ENCODE measurements at regions not wholly inside any gene's neighbourhood (a gene's known extent, or its start where the extent isn't known, plus 50 kb on each side); places are given as distances from the start of the nearest gene placed in this dataset.
A peak's percentile ranks its signal among the peaks of the same experiment; 100 is the strongest.
"Not testable (repeated sequence)": the region's sequence is repeated elsewhere in the genome, so short reads cannot be mapped to it uniquely, and the experiment has no call there.

DNA sequence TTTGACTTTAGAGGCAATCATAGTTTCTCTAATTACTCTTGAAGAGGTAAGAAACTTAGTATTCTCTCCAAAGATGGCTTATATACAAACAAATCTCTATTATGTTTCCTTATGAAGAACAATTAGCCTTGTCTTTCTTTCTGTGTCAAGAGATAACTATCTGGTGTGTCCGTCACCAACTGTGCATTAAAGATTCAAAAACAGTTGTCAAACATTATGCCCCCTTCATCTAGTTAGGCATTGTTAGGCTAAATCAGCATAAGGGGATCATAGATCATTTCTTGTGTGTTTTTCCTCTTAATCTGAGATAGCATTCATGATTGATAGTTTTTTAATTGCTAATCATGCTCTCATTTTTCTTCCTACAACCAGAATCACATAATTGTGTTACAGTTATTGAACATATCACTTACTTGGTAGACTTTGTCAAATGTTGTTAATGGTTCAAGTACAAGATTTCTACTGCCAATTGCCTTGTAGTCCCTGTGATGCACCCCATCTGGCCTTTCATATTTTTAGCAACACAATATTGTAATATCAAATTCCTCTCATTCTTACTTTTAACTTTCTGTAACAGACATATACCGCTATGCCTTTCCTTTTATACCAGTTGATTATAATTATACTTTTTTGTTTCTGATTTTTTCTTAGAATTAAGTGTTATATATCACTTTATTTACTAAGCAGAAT is 612.7 kb downstream of the SLITRK6 start:
- no peak for DNase-seq

DNA sequence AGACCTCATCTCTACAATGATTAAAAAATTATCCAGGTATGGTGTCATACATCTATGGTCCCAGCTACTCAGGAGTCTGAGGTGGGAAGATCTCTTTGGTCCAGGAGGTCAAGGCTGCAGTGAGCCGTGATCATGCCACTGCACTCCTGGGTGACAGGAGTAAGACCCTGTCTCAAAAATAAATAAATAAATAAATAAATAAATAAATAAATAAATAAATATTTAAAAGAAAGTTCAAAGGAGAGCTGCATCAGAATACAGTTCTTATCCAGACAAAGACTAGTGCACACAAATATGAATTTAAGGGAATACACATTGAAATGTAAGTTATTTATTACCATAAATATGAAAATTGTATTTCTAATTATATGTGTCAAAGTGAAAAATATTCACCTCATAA is 624.9 kb downstream of the SLITRK6 start:
- DNase-seq, result no peak

DNA sequence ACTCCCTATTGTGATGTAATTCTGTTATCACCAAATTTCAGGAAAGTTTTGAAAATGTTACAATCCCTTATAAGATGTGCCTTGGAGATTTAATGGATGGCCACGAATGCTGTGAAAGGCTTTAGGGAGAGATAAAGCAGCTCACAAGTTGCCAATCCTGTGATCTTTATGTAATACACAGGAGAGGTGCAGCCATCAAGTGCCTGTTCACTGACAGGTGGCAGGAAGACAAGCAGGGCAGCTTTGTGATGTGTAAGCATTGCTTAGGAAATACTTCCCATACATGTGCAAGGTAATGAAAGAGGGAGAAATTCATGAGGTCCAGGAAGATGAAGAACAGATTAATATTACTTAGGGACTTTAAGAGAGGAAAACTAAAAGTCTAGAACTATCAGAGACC is 628.8 kb downstream of the SLITRK6 start:
- peak; percentile 72 for DNase-seq

GRCh38 chr13:85166891-85167290 is 632.3 kb downstream of the SLITRK6 start:
- no peak for DNase-seq

GRCh38 chr13:85163063-85163462 is 636.2 kb downstream of the SLITRK6 start:
- no peak for DNase-seq

- DNase-seq, result peak; percentile 86
Observed at GRCh38 chr13:85148009-85148408, 651.2 kb downstream of the SLITRK6 start.

DNA sequence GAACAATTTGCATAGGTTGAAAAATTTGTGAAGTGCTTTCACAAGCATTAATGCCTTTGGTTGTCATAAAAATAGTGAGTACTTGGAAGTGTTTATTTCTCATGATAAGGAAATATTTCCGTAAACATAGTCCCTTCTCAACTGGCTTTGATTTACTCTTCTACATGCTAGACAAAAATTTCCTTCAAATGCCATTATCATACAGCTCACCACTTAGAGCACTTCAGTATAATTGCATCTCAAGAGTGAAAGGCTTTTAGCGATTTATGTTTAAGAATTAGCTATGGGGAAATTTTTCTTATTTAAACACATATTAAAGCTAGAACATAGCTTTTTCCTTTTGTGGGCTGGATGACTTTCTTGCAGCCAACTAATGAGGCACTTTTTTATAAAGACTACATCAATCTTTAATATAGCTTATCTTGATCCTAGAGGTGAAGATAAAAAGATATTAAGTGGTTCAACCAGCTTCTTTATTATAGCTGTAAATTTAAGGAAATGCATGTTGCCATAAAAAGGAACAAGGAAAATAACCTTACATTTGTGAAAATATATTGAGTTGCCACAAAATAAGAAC is 656.8 kb downstream of the SLITRK6 start:
- DNase-seq, result no peak

- DNase-seq, result no peak
Observed at GRCh38 chr13:85141401-85141800, 657.8 kb downstream of the SLITRK6 start.

DNA sequence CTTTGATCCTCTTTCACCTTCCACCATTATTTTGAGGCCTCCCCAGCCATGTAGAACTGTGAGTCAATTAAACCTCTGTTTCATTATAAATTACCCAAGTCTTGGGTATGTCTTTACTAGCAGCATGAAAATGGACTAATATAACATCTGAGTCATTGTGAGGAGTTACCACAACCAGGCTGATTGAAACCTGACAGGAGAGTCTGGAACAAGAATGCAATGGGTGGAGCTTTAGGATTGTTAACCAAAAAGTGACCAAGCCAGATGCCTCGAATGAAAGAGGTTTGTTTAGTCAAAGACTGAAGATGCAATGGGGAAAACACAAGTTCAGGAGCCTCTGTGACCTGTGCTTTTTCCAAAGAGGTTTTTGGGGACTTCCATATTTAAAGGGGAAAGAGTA is 659.0 kb downstream of the SLITRK6 start:
- DNase-seq, result no peak

DNA sequence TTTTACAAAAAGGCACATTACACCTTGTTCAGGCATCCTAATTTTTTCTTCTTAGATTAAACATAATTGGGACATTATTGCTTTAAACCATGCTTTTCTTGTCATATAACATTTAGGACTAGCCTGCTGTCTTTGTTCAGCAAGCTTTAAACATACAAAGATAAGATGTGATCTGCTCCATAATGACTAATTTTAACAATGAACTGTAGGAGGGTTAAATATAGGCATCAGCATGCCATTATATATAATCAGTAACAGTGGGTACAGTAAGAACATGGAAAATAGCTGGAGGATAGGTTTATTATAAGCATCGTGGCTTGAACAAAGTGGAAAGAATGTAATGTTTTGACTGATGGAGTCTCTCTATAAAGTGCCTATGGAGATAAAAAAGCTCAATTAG is 661.7 kb downstream of the SLITRK6 start:
- DNase-seq, result no peak

DNA sequence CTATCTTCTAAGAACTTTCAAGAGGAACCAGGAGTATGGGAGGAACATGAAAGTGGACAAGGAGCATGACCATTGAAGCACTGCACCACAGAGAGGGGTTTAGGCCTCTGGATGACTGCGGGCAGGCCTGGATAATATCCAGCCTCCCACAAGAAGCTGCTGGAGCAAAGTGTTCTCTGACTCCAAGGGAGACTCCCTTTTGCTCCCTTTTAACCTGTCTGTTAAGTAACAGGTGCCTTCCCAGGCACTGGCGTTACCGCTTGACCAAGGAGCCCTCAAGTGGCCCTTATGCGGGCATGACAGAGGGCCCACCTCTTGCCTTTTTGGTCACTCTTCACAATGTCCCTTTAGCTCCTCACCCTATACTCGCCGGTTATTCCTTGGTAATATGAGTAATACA is 666.2 kb downstream of the SLITRK6 start:
- no peak for DNase-seq

DNA sequence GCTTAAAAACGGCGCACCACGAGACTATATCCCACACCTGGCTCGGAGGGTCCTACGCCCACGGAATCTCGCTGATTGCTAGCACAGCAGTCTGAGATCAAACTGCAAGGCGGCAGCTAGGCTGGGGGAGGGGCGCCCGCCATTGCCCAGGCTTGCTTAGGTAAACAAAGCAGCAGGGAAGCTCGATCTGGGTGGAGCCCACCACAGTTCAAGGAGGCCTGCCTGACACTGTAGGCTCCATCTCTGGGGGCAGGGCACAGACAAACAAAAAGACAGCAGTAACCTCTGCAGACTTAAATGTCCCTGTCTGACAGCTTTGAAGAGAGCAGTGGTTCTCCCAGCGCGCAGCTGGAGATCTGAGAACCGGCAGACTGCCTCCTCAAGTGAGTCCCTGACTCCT is 675.7 kb downstream of the SLITRK6 start:
- not testable (repeated sequence) for DNase-seq

DNA sequence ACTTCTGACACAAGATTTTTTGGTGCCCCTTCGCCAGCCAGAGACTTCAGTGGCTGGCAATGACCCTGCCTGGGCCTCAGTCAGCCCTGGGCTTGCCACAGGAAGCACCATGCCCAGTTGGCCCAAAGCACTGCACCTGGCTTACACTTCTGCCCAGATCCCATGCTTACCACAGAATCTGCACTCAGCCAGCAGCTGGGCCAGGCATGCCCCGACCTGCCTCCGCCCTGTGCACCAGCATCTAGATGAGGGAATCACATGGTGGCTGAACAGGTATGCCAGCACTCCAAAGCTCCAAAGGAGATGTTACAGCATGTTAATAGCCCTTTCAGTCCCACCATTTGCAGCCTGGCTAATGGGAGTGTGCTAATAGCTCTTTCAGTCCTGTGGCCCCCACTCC is 690.9 kb downstream of the SLITRK6 start:
- peak; percentile 47 for DNase-seq

DNA sequence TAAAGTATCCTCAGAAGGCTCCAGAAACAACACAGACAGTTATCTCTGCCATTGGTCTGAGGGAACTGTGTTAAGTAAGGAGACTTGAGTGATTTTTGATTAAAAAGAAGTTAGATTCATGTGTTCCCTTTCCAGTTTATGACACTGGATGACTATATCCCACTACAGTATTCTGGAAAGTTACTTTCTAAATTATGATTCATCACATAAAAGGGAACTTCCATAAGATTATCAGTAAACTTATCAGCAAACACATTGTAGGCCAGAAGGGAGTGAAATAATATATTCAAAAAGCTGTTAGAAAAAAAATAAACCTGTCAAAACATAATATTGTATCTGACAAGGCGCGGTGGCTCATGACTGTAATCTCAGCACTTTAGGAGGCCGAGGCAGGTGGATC is 700.0 kb downstream of the SLITRK6 start:
- DNase-seq, result no peak

GRCh38 chr13:85095418-85096272 is 703.6 kb downstream of the SLITRK6 start:
- no peak for DNase-seq

GRCh38 chr13:85093808-85094207 is 705.4 kb downstream of the SLITRK6 start:
- DNase-seq, result no peak

GRCh38 chr13:85091631-85092234 is 707.5 kb downstream of the SLITRK6 start:
- DNase-seq, result no peak

GRCh38 chr13:85089186-85089585 is 710.0 kb downstream of the SLITRK6 start:
- no peak for DNase-seq

- no peak for DNase-seq
Observed at GRCh38 chr13:85080691-85081090, 718.5 kb downstream of the SLITRK6 start.

DNA sequence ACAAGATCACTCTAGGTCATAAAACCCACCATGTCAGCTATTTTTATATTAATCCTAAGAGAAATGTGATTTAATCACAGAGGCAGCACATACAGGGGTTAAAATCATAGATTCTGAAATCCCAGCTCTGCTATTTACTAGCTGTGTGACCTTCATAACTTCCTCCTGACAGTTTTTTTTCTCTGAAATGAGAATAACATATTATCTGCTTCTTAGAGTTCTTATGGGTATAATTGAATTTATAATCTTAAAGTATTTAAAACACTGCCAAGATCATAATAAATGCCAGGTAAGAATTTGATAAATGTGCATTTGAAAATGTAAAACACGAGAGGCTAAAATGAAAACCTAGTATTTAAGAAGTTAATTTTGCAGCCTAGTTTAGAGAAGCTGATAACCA is 722.9 kb downstream of the SLITRK6 start:
- DNase-seq, result no peak

DNA sequence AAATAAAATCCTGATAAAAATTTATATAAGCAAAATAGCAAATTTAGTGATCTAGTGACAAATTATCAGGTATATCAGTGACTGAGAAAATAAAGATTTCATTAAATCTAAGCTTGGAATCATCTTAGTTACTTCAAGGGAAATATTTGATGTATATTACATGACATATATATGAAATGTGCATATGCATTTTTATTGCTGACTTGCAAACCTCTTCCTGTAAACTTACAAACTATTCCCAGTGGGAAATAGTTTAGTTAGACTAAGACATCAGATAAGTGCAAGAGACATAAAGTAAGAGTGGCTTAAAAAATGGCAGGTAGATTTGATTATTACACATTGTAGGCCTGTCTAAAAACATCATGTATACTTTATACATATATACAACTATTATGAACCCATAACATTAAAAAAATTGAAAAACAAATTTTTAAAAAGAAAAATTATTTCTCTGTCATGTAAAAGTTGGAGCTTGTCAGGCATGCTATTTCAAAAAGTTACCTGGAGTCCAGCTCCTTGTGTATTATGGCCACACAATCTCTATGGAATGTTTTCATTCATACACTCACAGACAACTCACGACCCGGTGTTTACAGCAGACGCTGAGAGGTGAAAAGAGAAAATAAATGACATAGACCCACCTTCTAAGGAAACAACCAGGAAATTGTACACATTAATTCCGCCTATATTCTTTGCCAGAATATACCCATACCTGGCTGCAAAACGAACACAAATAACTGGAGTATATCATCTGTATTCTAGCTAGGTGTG is 724.5 kb downstream of the SLITRK6 start:
- no peak for DNase-seq

DNA sequence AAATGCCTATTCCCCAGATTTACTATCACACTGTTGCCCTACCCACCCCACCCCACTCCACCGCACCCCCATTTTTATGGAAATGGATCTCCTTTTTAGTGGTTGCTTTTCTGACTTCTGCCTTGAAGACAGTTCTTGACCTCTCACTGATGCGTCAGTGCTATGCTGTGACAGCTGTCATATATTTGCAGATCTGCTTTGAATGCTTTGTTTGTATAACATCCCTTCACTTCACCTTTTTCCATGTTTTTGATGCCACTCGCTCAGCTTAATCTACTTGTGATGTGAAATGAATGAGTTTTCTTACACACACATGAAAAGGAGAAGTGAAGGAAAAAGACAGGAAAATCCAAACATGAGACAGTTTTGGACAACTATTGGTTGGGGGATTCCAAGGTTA is 731.0 kb downstream of the SLITRK6 start:
- no peak for DNase-seq

GRCh38 chr13:85040215-85040614 is 759.0 kb downstream of the SLITRK6 start:
- DNase-seq, result no peak

Measured in DMS153 (cell line).